IMR-90 (cell line): ENCODE measurements at regions not wholly inside any gene's neighbourhood (a gene's known extent, or its start where the extent isn't known, plus 50 kb on each side); places are given as distances from the start of the nearest gene placed in this dataset.

Experiments used
- ATAC-seq: fragments of 200-7000 bp; cut with Tn5 transposase; 2 replicates; pipeline ENCODE4 v1.9.1; 2020; ENCODE audit warnings: low read depth, mild to moderate bottlenecking, moderate library complexity
- BruUV-seq: library from RNA; stranded (reverse); fragments of 400-500 nt; replicated peaks from 2 replicates; lab custom pipeline; 2021; lab: Mats Ljungman, UMichigan
- CTCF ChIA-PET: fragments of 300-600 bp; formaldehyde crosslinking; extraction: SDS; loops from one replicate; lab custom pipeline; 2021; ENCODE audit warnings: antibody characterized with exemption; lab: Yijun Ruan, JAX
- POLR2A ChIA-PET: fragments of 300-600 bp; sonication (Branson Sonifier 250); formaldehyde crosslinking; loops from one replicate; lab custom pipeline; 2022; ENCODE audit warnings: antibody characterized with exemption; ENCODE audit not compliant: unreplicated experiment; lab: Charles Lee
- DNase-seq: peaks from one replicate; pipeline ENCODE4 v3.0.0; 2013
- H2AFZ ChIP-seq: replicated peaks from 2 replicates; pipeline ENCODE3; 2013; ENCODE audit warnings: low read length, mild to moderate bottlenecking; ENCODE audit not compliant: poor library complexity
- H2AK5ac ChIP-seq: 2 replicates; pipeline ENCODE4 v1.6.1; 2013; ENCODE audit warnings: low read depth, low read length, inconsistent platforms
- H2AK9ac ChIP-seq: replicated peaks from 2 replicates; pipeline ENCODE3; 2013; ENCODE audit warnings: mild to moderate bottlenecking, low read depth, low read length, moderate library complexity; ENCODE audit not compliant: poor library complexity
- H2BK120ac ChIP-seq: 2 replicates; pipeline ENCODE4 v1.6.1; 2013; ENCODE audit warnings: low read depth, low read length, inconsistent platforms
- H2BK15ac ChIP-seq: 3 replicates; pipeline ENCODE4 v1.6.1; 2013; ENCODE audit warnings: low read depth, low read length, inconsistent platforms
- H2BK20ac ChIP-seq: 2 replicates; pipeline ENCODE4 v1.6.1; 2013; ENCODE audit warnings: low read depth, mild to moderate bottlenecking, inconsistent platforms, low read length, moderate library complexity
- H2BK5ac ChIP-seq: 2 replicates; pipeline ENCODE4 v1.6.1; 2013; ENCODE audit warnings: mild to moderate bottlenecking, low read depth, low read length, inconsistent platforms; ENCODE audit not compliant: poor library complexity, severe bottlenecking
- H3K14ac ChIP-seq: replicated peaks from 2 replicates; pipeline ENCODE4 v1.6.1; 2013; ENCODE audit warnings: low read depth, low read length, inconsistent platforms
- H3K18ac ChIP-seq: 2 replicates; pipeline ENCODE4 v1.6.1; 2013; ENCODE audit warnings: low read depth, low read length, control low read depth
- H3K23ac ChIP-seq: 2 replicates; pipeline ENCODE4 v1.6.1; 2013; ENCODE audit warnings: low read depth, low read length, inconsistent platforms
- H3K27ac ChIP-seq: 2 replicates; pipeline ENCODE4 v1.5.1; 2013; ENCODE audit warnings: mild to moderate bottlenecking, control low read depth, low read length; ENCODE audit not compliant: insufficient read depth
- H3K27me3 ChIP-seq: 2 replicates; pipeline ENCODE4 v1.6.1; 2013; ENCODE audit warnings: low read length; ENCODE audit not compliant: control insufficient read depth, insufficient read depth
- H3K36me3 ChIP-seq: 2 replicates; pipeline ENCODE4 v1.6.1; 2013; ENCODE audit warnings: low read length, mixed read lengths; ENCODE audit not compliant: control insufficient read depth, insufficient read depth
- H3K4ac ChIP-seq: 2 replicates; pipeline ENCODE4 v1.6.1; 2013; ENCODE audit warnings: low read depth, low read length, inconsistent platforms
- H3K4me1 ChIP-seq: 2 replicates; pipeline ENCODE4 v1.6.1; 2013; ENCODE audit warnings: low read length, mixed read lengths; ENCODE audit not compliant: control insufficient read depth, insufficient read depth
- H3K4me2 ChIP-seq: 2 replicates; pipeline ENCODE4 v1.6.1; 2013; ENCODE audit warnings: low read depth, mild to moderate bottlenecking, control low read depth, low read length, moderate library complexity
- H3K4me3 ChIP-seq: 2 replicates; pipeline ENCODE4 v1.5.1; 2013; ENCODE audit warnings: low read depth, mild to moderate bottlenecking, control low read depth, low read length, moderate library complexity; ENCODE audit not compliant: insufficient read depth
- H3K56ac ChIP-seq: 2 replicates; pipeline ENCODE4 v1.6.1; 2013; ENCODE audit warnings: low read length, inconsistent platforms; ENCODE audit not compliant: insufficient read depth; ENCODE audit errors: extremely low read depth
- H3K79me1 ChIP-seq, 2 experiments: 2 replicates each; pipeline ENCODE4 v1.6.1; 2013; ENCODE audit warnings: low read length in 2 of 2, inconsistent platforms in 1 of 2, low read depth in 1 of 2
- H3K9ac ChIP-seq: 2 replicates; pipeline ENCODE4 v1.6.1; 2013; ENCODE audit warnings: low read depth, low read length, control low read depth
- H3K9me1 ChIP-seq: 2 replicates; pipeline ENCODE4 v1.6.1; 2013; ENCODE audit warnings: low read length, inconsistent platforms; ENCODE audit not compliant: insufficient read depth
- H3K9me3 ChIP-seq: 2 replicates; pipeline ENCODE4 v1.6.1; 2013; ENCODE audit warnings: low read length; ENCODE audit not compliant: control insufficient read depth, insufficient read depth
- H4K20me1 ChIP-seq: 2 replicates; pipeline ENCODE4 v1.6.1; 2013; ENCODE audit warnings: low read length, inconsistent platforms; ENCODE audit not compliant: insufficient read depth
- H4K5ac ChIP-seq: 2 replicates; pipeline ENCODE4 v1.6.1; 2013; ENCODE audit warnings: mild to moderate bottlenecking, low read depth, low read length, control low read depth
- H4K8ac ChIP-seq, 2 experiments: 2 replicates each; pipeline ENCODE4 v1.6.1; 2013; ENCODE audit warnings: low read depth in 2 of 2, low read length in 2 of 2, control low read depth in 1 of 2, inconsistent platforms in 1 of 2
- H4K91ac ChIP-seq: 2 replicates; pipeline ENCODE4 v1.6.1; 2013; ENCODE audit warnings: low read depth, low read length, inconsistent platforms; ENCODE audit not compliant: insufficient read depth
- BHLHE40 ChIP-seq: fragments of 150-350 bp; IDR thresholded peaks from 2 replicates; pipeline ENCODE4 v1.6.1; 2016; ENCODE audit warnings: mild to moderate bottlenecking, low read depth, low read length
- CEBPB ChIP-seq: IDR thresholded peaks from 2 replicates; pipeline ENCODE4 v1.6.1; 2012; ENCODE audit warnings: low read depth, low read length, improper control_type of control experiment
- CHD1 ChIP-seq: IDR thresholded peaks from 2 replicates; pipeline ENCODE4 v1.6.1; 2012; ENCODE audit warnings: low read depth, low read length, improper control_type of control experiment
- ELK1 ChIP-seq: fragments of 150-350 bp; IDR thresholded peaks from 2 replicates; pipeline ENCODE4 v1.6.1; 2016; ENCODE audit warnings: low read depth, mild to moderate bottlenecking, low read length, moderate library complexity, borderline replicate concordance
- FOS ChIP-seq: fragments of 150-350 bp; IDR thresholded peaks from 2 replicates; pipeline ENCODE4 v1.6.1; 2016; ENCODE audit warnings: low read depth, low read length
- MAFK ChIP-seq: IDR thresholded peaks from 2 replicates; pipeline ENCODE4 v1.6.1; 2012; ENCODE audit warnings: low read depth, low read length, improper control_type of control experiment
- MXI1 ChIP-seq: IDR thresholded peaks from 2 replicates; pipeline ENCODE4 v1.6.1; 2012; ENCODE audit warnings: low read depth, mild to moderate bottlenecking, low read length, moderate library complexity, borderline replicate concordance
- RAD21 ChIP-seq: IDR thresholded peaks from 2 replicates; pipeline ENCODE4 v1.6.1; 2012; ENCODE audit warnings: low read length, improper control_type of control experiment
- RCOR1 ChIP-seq: IDR thresholded peaks from 2 replicates; pipeline ENCODE4 v1.6.1; 2012; ENCODE audit warnings: mild to moderate bottlenecking, low read length, improper control_type of control experiment; ENCODE audit not compliant: insufficient replicate concordance
- RFX5 ChIP-seq: IDR thresholded peaks from 2 replicates; pipeline ENCODE4 v1.8.0; 2012; ENCODE audit warnings: low read depth, mild to moderate bottlenecking, low read length, moderate library complexity
- SMC3 ChIP-seq: fragments of 150-350 bp; IDR thresholded peaks from 2 replicates; pipeline ENCODE4 v1.6.1; 2016; ENCODE audit warnings: low read depth, mild to moderate bottlenecking, antibody characterized with exemption, low read length, moderate library complexity
- USF2 ChIP-seq: fragments of 150-350 bp; IDR thresholded peaks from 2 replicates; pipeline ENCODE4 v1.6.1; 2017; ENCODE audit warnings: mild to moderate bottlenecking, antibody characterized with exemption, low read length, low read depth
- WGBS, 2 experiments: methylation state at CpG; one replicate each; pipeline versions ENCODE4 v1.1.5 to v1.1.7; 2013; ENCODE audit warnings: missing lambda C conversion rate in 2 of 2; ENCODE audit not compliant: insufficient read length in 1 of 2; ENCODE audit errors: extremely low coverage in 2 of 2; 5-methylcytosine and 5-hydroxymethylcytosine counted together
- dilution Hi-C: fragments of 300-500 bp; cut with HindIII; formaldehyde crosslinking; loops from one replicate; pipeline ENCODE4 v1.14.3; 2018; ENCODE audit warnings: low sequenced_read_pairs; ENCODE audit not compliant: unreplicated experiment
- in situ Hi-C: fragments of 300-500 bp; cut with MboI; formaldehyde crosslinking; loops from 3 replicates; pipeline ENCODE4 v1.14.3; 2019; ENCODE audit warnings: low sequenced_read_pairs, inconsistent platforms, mixed read lengths
- intact Hi-C: fragments of 100-400 bp; cut with micrococcal nuclease; formaldehyde crosslinking; loops from 2 replicates; pipeline ENCODE4 v1.10.0; 2022
- TF ChIP-seq, protein P1 (sequence below): conservative IDR thresholded peaks from 2 replicates; pipeline ENCODE4 v1.5.1; 2012; ENCODE audit warnings: mild to moderate bottlenecking, low read depth, low read length, improper control_type of control experiment

DNA sequence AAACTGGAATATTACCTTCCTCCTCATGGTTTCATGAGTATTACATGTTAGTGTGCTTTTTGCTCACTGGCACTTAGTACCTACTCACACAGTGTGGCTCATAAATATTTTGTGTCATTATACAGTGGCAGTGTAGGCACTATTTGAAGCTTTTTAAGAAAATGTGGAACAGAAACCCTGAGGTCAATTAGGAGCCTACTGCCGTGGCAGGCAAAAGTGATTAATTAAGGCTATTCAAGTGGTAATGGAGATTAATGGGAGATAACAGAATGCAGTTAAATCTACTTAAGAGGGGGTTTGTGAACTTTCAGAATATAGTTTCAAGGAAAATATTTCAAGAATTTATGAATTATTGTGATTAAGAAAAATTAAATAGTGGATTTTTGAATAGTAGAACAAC lies 277.6 kb downstream of the HGF start:
- Histone ChIP-seq H3K4ac (no peak overlapping the region), H2BK20ac (no peak overlapping the region), H2BK15ac (no peak overlapping the region), H3K4me2 (no peak overlapping the region), H4K20me1 (no peaks in the 10 kb centered on the region), H3K23ac (no peak overlapping the region), H3K27me3 (no peaks in the 10 kb centered on the region), H4K5ac (no peak overlapping the region), H3K9ac (no peak overlapping the region), H2AK9ac (no peak overlapping the region), H2BK120ac (no peak overlapping the region), H3K9me1 (no peaks in the 10 kb centered on the region), H3K79me1 (no peaks in the 10 kb centered on the region), H3K18ac (no peak overlapping the region), H3K36me3 (no peaks in the 10 kb centered on the region), H4K8ac (no peak overlapping the region), H3K56ac (no peak overlapping the region), H2BK5ac (no peak overlapping the region), H3K4me3 (no peak overlapping the region), H2AFZ (no peak overlapping the region), H3K27ac (no peak overlapping the region), H3K14ac (no peak overlapping the region), H3K4me1 (no peaks in the 10 kb centered on the region), H4K91ac (no peak overlapping the region), H2AK5ac (no peak overlapping the region), H3K9me3 (no peaks in the 10 kb centered on the region)
- no CpG with 5 or more reads among the region's 1 CpG for WGBS, 2 experiments
- no TSS peak for BruUV-seq
- TF ChIP-seq MXI1 (no peak), BHLHE40 (no peak), SMC3 (no peak), MAFK (no peak), RAD21 (no peak), RCOR1 (no peak), CEBPB (no peak), RFX5 (no peak), FOS (no peak), USF2 (no peak), CHD1 (no peak), ELK1 (no peak)
- TF ChIP-seq, protein P1, sequence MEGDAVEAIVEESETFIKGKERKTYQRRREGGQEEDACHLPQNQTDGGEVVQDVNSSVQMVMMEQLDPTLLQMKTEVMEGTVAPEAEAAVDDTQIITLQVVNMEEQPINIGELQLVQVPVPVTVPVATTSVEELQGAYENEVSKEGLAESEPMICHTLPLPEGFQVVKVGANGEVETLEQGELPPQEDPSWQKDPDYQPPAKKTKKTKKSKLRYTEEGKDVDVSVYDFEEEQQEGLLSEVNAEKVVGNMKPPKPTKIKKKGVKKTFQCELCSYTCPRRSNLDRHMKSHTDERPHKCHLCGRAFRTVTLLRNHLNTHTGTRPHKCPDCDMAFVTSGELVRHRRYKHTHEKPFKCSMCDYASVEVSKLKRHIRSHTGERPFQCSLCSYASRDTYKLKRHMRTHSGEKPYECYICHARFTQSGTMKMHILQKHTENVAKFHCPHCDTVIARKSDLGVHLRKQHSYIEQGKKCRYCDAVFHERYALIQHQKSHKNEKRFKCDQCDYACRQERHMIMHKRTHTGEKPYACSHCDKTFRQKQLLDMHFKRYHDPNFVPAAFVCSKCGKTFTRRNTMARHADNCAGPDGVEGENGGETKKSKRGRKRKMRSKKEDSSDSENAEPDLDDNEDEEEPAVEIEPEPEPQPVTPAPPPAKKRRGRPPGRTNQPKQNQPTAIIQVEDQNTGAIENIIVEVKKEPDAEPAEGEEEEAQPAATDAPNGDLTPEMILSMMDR, result no peak
- CTCF ChIA-PET, result no interaction called here
- DNase-seq (no peak), ATAC-seq (no peak)
- intact Hi-C loops, result loop anchor here (10.0 kb wide), 2 partner anchors 743 to 993 kb away; no protein-coding TSS in a partner anchor
- in situ Hi-C loops, result loop anchor here (25.0 kb wide), 2 partner anchors 745 to 970 kb away; no protein-coding TSS in a partner anchor
- dilution Hi-C loops, result no loop called here
- POLR2A ChIA-PET, result no interaction called here
